ENCODE measurements at regions not wholly inside any gene's neighbourhood (a gene's known extent, or its start where the extent isn't known, plus 50 kb on each side); places are given as distances from the start of the nearest gene placed in this dataset.
A peak's percentile ranks its signal among the peaks of the same experiment; 100 is the strongest.

- no peaks in the 10 kb centered on the region for H3K36me3 ChIP-seq
- H3K4me2 ChIP-seq: no peak overlapping the region
- H4K20me1 ChIP-seq: no peaks in the 10 kb centered on the region
- no peaks in the 10 kb centered on the region for H3K9me3 ChIP-seq (replicated peaks in 1 of 11)
- TF ChIP-seq Cebpa-rat (IDR thresholded peaks at IDR 0.05): no peak
- peaks cover 0 to 5% (median 1%) of the 10 kb centered on the region in 10 experiments; a peak in 9 of 20 replicates for H3K4me1 ChIP-seq
- no peak overlapping the region for H3K4me3 ChIP-seq
- H3K9ac ChIP-seq: no peak overlapping the region
- H3K27ac ChIP-seq: no peak overlapping the region
- H3K27me3 ChIP-seq: no peaks in the 10 kb centered on the region
Observed at GRCh38 chr7:46352004-46352954, 431.2 kb upstream of the IGFBP3 start.

GRCh38 chr7:46349490-46349889 is 428.4 kb upstream of the IGFBP3 start:
- no peak overlapping the region for H3K4me2 ChIP-seq
- TF ChIP-seq Cebpa-rat (IDR thresholded peaks at IDR 0.05): no peak

GRCh38 chr7:46344533-46344932 is 423.5 kb upstream of the IGFBP3 start:
- Histone ChIP-seq H3K9me3 (replicated peaks in 1 of 11) (no peaks in the 10 kb centered on the region), H3K4me3 (no peak overlapping the region), H3K36me3 (no peaks in the 10 kb centered on the region), H3K27ac (no peak overlapping the region), H4K20me1 (no peaks in the 10 kb centered on the region), H3K27me3 (no peaks in the 10 kb centered on the region), H3K9ac (no peak overlapping the region), H3K4me2 (no peak overlapping the region), H3K4me1 (no peaks in the 10 kb centered on the region)
- no peak for TF ChIP-seq Cebpa-rat (IDR thresholded peaks at IDR 0.05)

More at GRCh38 chr7:46349490-46349889, 428.4 kb upstream of the IGFBP3 start:
- Histone ChIP-seq H3K27me3 (no peaks in the 10 kb centered on the region), H3K9me3 (replicated peaks in 1 of 11) (no peaks in the 10 kb centered on the region), H3K9ac (no peak overlapping the region), H4K20me1 (no peaks in the 10 kb centered on the region), H3K4me3 (no peak overlapping the region), H3K27ac (no peak overlapping the region), H3K36me3 (no peaks in the 10 kb centered on the region), H3K4me1 (peaks cover 0 to 5% (median 0%) of the 10 kb centered on the region in 10 experiments; a peak in 1 of 20 replicates)

GRCh38 chr7:46343802-46344201 is 422.7 kb upstream of the IGFBP3 start:
- Histone ChIP-seq H4K20me1 (no peaks in the 10 kb centered on the region), H3K36me3 (no peaks in the 10 kb centered on the region), H3K4me1 (no peaks in the 10 kb centered on the region), H3K27ac (no peak overlapping the region), H3K9me3 (replicated peaks in 1 of 11) (no peaks in the 10 kb centered on the region), H3K4me3 (no peak overlapping the region), H3K4me2 (no peak overlapping the region), H3K27me3 (no peaks in the 10 kb centered on the region), H3K9ac (no peak overlapping the region)
- no peak for TF ChIP-seq Cebpa-rat (IDR thresholded peaks at IDR 0.05)

- Histone ChIP-seq H3K9ac (no peak overlapping the region), H3K27me3 (no peaks in the 10 kb centered on the region), H3K27ac (no peak overlapping the region), H3K9me3 (replicated peaks in 1 of 11) (no peaks in the 10 kb centered on the region), H4K20me1 (no peaks in the 10 kb centered on the region), H3K4me3 (no peak overlapping the region), H3K4me2 (no peak overlapping the region), H3K4me1 (peaks cover 0 to 28% (median 0%) of the 10 kb centered on the region in 10 experiments; a peak in 5 of 20 replicates), H3K36me3 (no peaks in the 10 kb centered on the region)
- TF ChIP-seq Cebpa-rat (IDR thresholded peaks at IDR 0.05): no peak
Observed at GRCh38 chr7:46322937-46323336, 401.9 kb upstream of the IGFBP3 start.

- Histone ChIP-seq H3K36me3 (no peaks in the 10 kb centered on the region), H3K4me1 (peaks cover 0 to 28% (median 0%) of the 10 kb centered on the region in 10 experiments; a peak in 5 of 20 replicates), H3K9me3 (replicated peaks in 1 of 11) (no peaks in the 10 kb centered on the region), H3K4me3 (no peak overlapping the region), H3K27me3 (no peaks in the 10 kb centered on the region), H3K27ac (no peak overlapping the region), H4K20me1 (no peaks in the 10 kb centered on the region), H3K9ac (no peak overlapping the region), H3K4me2 (peak overlapping the region in 2 of 11 experiments; percentile 40 to 43; a peak in 4 of 22 replicates)
- TF ChIP-seq Cebpa-rat (IDR thresholded peaks at IDR 0.05): no peak
Observed at GRCh38 chr7:46321556-46322205, 400.6 kb upstream of the IGFBP3 start.

- Histone ChIP-seq H3K4me1 (peaks cover 0 to 28% (median 0%) of the 10 kb centered on the region in 10 experiments; a peak in 5 of 20 replicates), H3K4me3 (no peak overlapping the region), H3K27me3 (no peaks in the 10 kb centered on the region), H3K4me2 (peak overlapping the region in 2 of 11 experiments; percentile 40 to 43; a peak in 4 of 22 replicates), H3K9me3 (replicated peaks in 1 of 11) (no peaks in the 10 kb centered on the region), H3K9ac (no peak overlapping the region), H3K27ac (no peak overlapping the region), H3K36me3 (no peaks in the 10 kb centered on the region), H4K20me1 (no peaks in the 10 kb centered on the region)
- TF ChIP-seq Cebpa-rat (IDR thresholded peaks at IDR 0.05): no peak
Observed at GRCh38 chr7:46320956-46321355, 399.9 kb upstream of the IGFBP3 start.

GRCh38 chr7:46319841-46320240 is 398.8 kb upstream of the IGFBP3 start:
- Histone ChIP-seq H3K27me3 (no peaks in the 10 kb centered on the region), H3K9me3 (replicated peaks in 1 of 11) (no peaks in the 10 kb centered on the region), H3K4me2 (peak overlapping the region in 2 of 11 experiments; percentile 24 to 50; a peak in 4 of 22 replicates), H3K9ac (no peak overlapping the region), H3K36me3 (no peaks in the 10 kb centered on the region), H4K20me1 (no peaks in the 10 kb centered on the region), H3K27ac (peak overlapping the region in 1 of 11 experiments; percentile 41; a peak in 2 of 22 replicates), H3K4me1 (peaks cover 0 to 28% (median 0%) of the 10 kb centered on the region in 10 experiments; a peak in 5 of 20 replicates), H3K4me3 (no peak overlapping the region)
- TF ChIP-seq Cebpa-rat (IDR thresholded peaks at IDR 0.05): no peak

GRCh38 chr7:46318276-46318675 is 397.2 kb upstream of the IGFBP3 start:
- Histone ChIP-seq H3K4me3 (no peak overlapping the region), H3K9me3 (replicated peaks in 1 of 11) (no peaks in the 10 kb centered on the region), H3K27me3 (no peaks in the 10 kb centered on the region), H3K9ac (no peak overlapping the region), H3K27ac (no peak overlapping the region), H3K4me2 (no peak overlapping the region), H4K20me1 (no peaks in the 10 kb centered on the region), H3K4me1 (peaks cover 0 to 28% (median 0%) of the 10 kb centered on the region in 10 experiments; a peak in 5 of 20 replicates), H3K36me3 (no peaks in the 10 kb centered on the region)
- no peak for TF ChIP-seq Cebpa-rat (IDR thresholded peaks at IDR 0.05)
